ENCODE measurements at regions not wholly inside any gene's neighbourhood (a gene's known extent, or its start where the extent isn't known, plus 50 kb on each side); places are given as distances from the start of the nearest gene placed in this dataset.

DNA sequence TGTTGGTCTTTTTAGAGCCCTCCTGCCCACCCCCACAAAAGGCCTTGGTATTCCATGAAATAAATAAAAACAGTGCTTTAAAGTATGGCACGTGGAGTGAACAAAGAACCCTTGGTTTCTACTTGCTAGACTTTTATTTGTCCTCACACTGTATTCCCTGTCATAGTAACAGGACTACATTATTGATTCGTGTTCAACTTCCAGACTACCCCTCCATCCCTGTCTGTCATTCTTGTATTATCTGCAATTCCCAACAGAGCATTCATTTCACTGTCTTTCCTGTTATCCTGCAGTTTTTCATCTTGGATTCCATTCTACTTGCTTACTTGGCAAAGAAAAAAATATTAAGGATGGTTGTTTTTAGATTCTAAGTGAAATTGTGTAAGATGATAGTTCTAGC, 307.4 kb upstream of the CNR1 start:
- Mint-ChIP-seq H3K27me3 (ENCODE audit: low read depth) (no peaks in the 10 kb centered on the region), H3K4me1 (no peaks in the 10 kb centered on the region), H3K9me3 (peaks cover 12% of the 10 kb centered on the region), H3K27ac (no peak overlapping the region), H3K4me3 (no peak overlapping the region), H3K36me3 (no peaks in the 10 kb centered on the region)
- DNase-seq (ENCODE audit: low spot score in 2 of 2, unreplicated experiment in 2 of 2): no peak
- TF ChIP-seq, protein P1, sequence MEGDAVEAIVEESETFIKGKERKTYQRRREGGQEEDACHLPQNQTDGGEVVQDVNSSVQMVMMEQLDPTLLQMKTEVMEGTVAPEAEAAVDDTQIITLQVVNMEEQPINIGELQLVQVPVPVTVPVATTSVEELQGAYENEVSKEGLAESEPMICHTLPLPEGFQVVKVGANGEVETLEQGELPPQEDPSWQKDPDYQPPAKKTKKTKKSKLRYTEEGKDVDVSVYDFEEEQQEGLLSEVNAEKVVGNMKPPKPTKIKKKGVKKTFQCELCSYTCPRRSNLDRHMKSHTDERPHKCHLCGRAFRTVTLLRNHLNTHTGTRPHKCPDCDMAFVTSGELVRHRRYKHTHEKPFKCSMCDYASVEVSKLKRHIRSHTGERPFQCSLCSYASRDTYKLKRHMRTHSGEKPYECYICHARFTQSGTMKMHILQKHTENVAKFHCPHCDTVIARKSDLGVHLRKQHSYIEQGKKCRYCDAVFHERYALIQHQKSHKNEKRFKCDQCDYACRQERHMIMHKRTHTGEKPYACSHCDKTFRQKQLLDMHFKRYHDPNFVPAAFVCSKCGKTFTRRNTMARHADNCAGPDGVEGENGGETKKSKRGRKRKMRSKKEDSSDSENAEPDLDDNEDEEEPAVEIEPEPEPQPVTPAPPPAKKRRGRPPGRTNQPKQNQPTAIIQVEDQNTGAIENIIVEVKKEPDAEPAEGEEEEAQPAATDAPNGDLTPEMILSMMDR (IDR thresholded peaks at IDR 0.05; ENCODE audit: unreplicated experiment): no peak

DNA sequence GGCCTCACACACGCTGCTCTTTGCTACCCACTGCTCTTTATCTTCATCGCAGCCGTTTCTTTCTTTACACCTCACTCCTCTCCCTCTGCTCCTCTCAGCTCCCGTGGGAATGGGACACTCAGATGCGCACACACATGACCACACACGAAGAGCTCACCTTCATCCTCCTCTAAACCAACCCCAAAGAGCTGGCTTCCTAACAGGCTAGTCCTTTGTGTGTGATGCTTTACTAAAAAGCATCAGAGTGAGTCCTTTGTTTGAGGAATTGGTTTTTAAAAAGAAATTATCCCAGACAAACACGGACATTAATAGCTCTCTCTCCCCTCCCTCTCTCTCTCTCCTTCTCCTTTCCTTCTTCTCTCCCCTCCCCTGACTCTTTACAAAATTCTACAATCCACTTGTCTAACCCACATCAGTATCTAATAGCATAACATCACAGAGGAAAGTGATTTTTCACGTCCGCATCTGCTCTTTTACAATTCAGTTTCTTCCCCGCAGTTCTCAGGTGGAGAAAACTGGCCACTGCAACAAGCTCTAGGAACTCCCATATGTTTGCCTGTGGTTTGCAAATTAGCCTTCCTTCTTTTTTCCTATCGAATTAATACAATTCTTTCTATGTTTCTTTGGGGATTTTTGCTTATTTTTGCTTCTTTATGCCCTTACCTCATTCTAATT, 306.8 kb upstream of the CNR1 start:
- Mint-ChIP-seq H3K27ac (no peak overlapping the region), H3K36me3 (no peaks in the 10 kb centered on the region), H3K4me3 (no peak overlapping the region), H3K9me3 (peaks cover 15% of the 10 kb centered on the region), H3K27me3 (ENCODE audit: low read depth) (no peaks in the 10 kb centered on the region), H3K4me1 (no peaks in the 10 kb centered on the region)
- no peak for DNase-seq (ENCODE audit: low spot score in 2 of 2, unreplicated experiment in 2 of 2)
- TF ChIP-seq, protein P1 (IDR thresholded peaks at IDR 0.05; ENCODE audit: unreplicated experiment): no peak

- no peaks in the 10 kb centered on the region for H3K36me3 Mint-ChIP-seq
- TF ChIP-seq, protein P1 (IDR thresholded peaks at IDR 0.05; ENCODE audit: unreplicated experiment): no peak
- peaks cover 8% of the 10 kb centered on the region for H3K9me3 Mint-ChIP-seq
- peaks cover 6% of the 10 kb centered on the region for H3K27me3 Mint-ChIP-seq (ENCODE audit: low read depth)
- H3K27ac Mint-ChIP-seq: no peak overlapping the region
- H3K4me3 Mint-ChIP-seq: no peak overlapping the region
- H3K4me1 Mint-ChIP-seq: no peaks in the 10 kb centered on the region
- DNase-seq (ENCODE audit: low spot score in 2 of 2, unreplicated experiment in 2 of 2): no peak
Observed at GRCh38 chr6:88459643-88460042, 293.5 kb upstream of the CNR1 start.

GRCh38 chr6:88459189-88459588, 293.0 kb upstream of the CNR1 start:
- H3K4me1 Mint-ChIP-seq: no peaks in the 10 kb centered on the region
- H3K27me3 Mint-ChIP-seq (ENCODE audit: low read depth): peaks cover 6% of the 10 kb centered on the region
- peaks cover 8% of the 10 kb centered on the region for H3K9me3 Mint-ChIP-seq
- TF ChIP-seq, protein P1 (IDR thresholded peaks at IDR 0.05; ENCODE audit: unreplicated experiment): no peak
- no peak overlapping the region for H3K4me3 Mint-ChIP-seq
- H3K36me3 Mint-ChIP-seq: no peaks in the 10 kb centered on the region
- H3K27ac Mint-ChIP-seq: no peak overlapping the region
- no peak for DNase-seq (ENCODE audit: low spot score in 2 of 2, unreplicated experiment in 2 of 2)

- Mint-ChIP-seq H3K4me3 (no peak overlapping the region), H3K27ac (no peak overlapping the region), H3K9me3 (peaks cover 8% of the 10 kb centered on the region), H3K27me3 (ENCODE audit: low read depth) (peaks cover 5% of the 10 kb centered on the region), H3K4me1 (no peaks in the 10 kb centered on the region), H3K36me3 (no peaks in the 10 kb centered on the region)
- TF ChIP-seq, protein P1 (IDR thresholded peaks at IDR 0.05; ENCODE audit: unreplicated experiment): no peak
- no peak for DNase-seq (ENCODE audit: low spot score in 2 of 2, unreplicated experiment in 2 of 2)
Observed at GRCh38 chr6:88458662-88459061, 292.5 kb upstream of the CNR1 start.

Measured in mesothelial cell of epicardium (in vitro differentiated cells).